ENCODE measurements at regions not wholly inside any gene's neighbourhood (a gene's known extent, or its start where the extent isn't known, plus 50 kb on each side); places are given as distances from the start of the nearest gene placed in this dataset.
A peak's percentile ranks its signal among the peaks of the same experiment; 100 is the strongest.

- DNase-seq (ENCODE audit: low spot score), result no peak
- no peak for TF ChIP-seq CTCF (IDR thresholded peaks at IDR 0.05; ENCODE audit: extremely low read depth, insufficient read depth, missing control alignments)
- in situ Hi-C loops (cut with MboI; ENCODE audit: low pct_unique_long_range_greater_than_20kb, low sequenced_read_pairs, unreplicated experiment), result no loop called here
These were observed 176.5 kb downstream of the CENPW start for GRCh38 chr6:126516411-126516810.

- no peak for TF ChIP-seq CTCF (IDR thresholded peaks at IDR 0.05; ENCODE audit: extremely low read depth, insufficient read depth, missing control alignments)
- in situ Hi-C loops (cut with MboI; ENCODE audit: low pct_unique_long_range_greater_than_20kb, low sequenced_read_pairs, unreplicated experiment), result no loop called here
These were observed 185.0 kb downstream of the CENPW start for GRCh38 chr6:126524811-126525326.

GRCh38 chr6:126526547-126526946, 186.6 kb downstream of the CENPW start:
- no peak for TF ChIP-seq CTCF (IDR thresholded peaks at IDR 0.05; ENCODE audit: extremely low read depth, insufficient read depth, missing control alignments)
- DNase-seq (ENCODE audit: low spot score), result no peak
- in situ Hi-C loops (cut with MboI; ENCODE audit: low pct_unique_long_range_greater_than_20kb, low sequenced_read_pairs, unreplicated experiment), result no loop called here

More at GRCh38 chr6:126524811-126525326, 185.0 kb downstream of the CENPW start:
- no peak for DNase-seq (ENCODE audit: low spot score)

GRCh38 chr6:126526996-126527606, 187.2 kb downstream of the CENPW start:
- TF ChIP-seq CTCF (IDR thresholded peaks at IDR 0.05; ENCODE audit: extremely low read depth, insufficient read depth, missing control alignments), result no peak
- no peak for DNase-seq (ENCODE audit: low spot score)
- in situ Hi-C loops (cut with MboI; ENCODE audit: low pct_unique_long_range_greater_than_20kb, low sequenced_read_pairs, unreplicated experiment), result no loop called here

- no peak for DNase-seq (ENCODE audit: low spot score)
- TF ChIP-seq CTCF (IDR thresholded peaks at IDR 0.05; ENCODE audit: extremely low read depth, insufficient read depth, missing control alignments), result peak; percentile 18
- in situ Hi-C loops (cut with MboI; ENCODE audit: low pct_unique_long_range_greater_than_20kb, low sequenced_read_pairs, unreplicated experiment), result no loop called here
These were observed 189.9 kb downstream of the CENPW start for GRCh38 chr6:126529637-126530362.

GRCh38 chr6:126530775-126531174, 190.9 kb downstream of the CENPW start:
- TF ChIP-seq CTCF (IDR thresholded peaks at IDR 0.05; ENCODE audit: extremely low read depth, insufficient read depth, missing control alignments), result no peak
- in situ Hi-C loops (cut with MboI; ENCODE audit: low pct_unique_long_range_greater_than_20kb, low sequenced_read_pairs, unreplicated experiment), result no loop called here
- no peak for DNase-seq (ENCODE audit: low spot score)

Measured in GM13977 (cell line).